GM20000 (cell line): ENCODE measurements at regions not wholly inside any gene's neighbourhood (a gene's known extent, or its start where the extent isn't known, plus 50 kb on each side); places are given as distances from the start of the nearest gene placed in this dataset.

Experiments
- DNase-seq: peaks from one replicate; pipeline ENCODE4 v3.0.0; 2012; ENCODE audit warnings: low spot score
- CTCF ChIP-seq: IDR thresholded peaks from 2 replicates; pipeline ENCODE4 v1.5.1; 2012; ENCODE audit warnings: mild to moderate bottlenecking, control low read depth; ENCODE audit errors: extremely low read depth, missing control alignments

DNA sequence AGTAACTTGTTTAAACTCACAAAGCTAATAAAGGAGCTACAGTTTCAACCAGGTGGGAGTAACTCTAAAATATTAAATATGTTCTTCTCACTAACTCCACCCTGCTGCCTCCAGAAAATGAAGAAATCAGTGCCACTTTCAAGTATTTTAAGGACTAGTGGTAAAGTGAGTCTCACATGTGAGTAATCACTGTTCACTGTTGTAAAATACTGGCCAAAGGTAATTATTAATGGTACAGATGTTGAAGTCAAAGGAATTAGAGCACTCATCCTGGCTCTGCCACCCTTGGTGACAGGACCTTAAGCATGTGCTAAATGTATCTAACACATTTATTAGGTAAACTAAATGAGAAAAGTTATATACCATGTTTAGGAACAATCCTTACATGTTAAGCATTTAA, 430.7 kb downstream of the BRINP1 start:
- DNase-seq, result no peak
- TF ChIP-seq CTCF, result no peak

DNA sequence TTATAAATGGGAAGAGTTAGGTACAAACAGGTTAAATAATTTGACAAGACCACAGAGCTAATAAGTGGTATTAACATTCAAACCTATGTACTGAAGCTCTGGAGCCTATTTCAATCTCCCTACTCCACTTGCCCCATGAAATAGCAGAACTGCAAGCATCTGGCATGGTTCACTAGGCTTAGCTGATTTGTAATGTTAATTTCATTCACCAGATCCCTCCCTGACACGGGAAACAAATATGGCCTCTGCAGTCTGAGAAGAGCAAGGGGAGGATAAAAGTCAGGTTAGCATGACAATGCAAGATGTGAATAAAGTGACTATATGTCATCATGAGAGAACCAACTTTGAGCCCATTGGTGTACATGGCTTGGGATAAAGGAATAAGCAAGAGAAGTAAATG, 428.8 kb downstream of the BRINP1 start:
- DNase-seq, result no peak
- no peak for TF ChIP-seq CTCF

DNA sequence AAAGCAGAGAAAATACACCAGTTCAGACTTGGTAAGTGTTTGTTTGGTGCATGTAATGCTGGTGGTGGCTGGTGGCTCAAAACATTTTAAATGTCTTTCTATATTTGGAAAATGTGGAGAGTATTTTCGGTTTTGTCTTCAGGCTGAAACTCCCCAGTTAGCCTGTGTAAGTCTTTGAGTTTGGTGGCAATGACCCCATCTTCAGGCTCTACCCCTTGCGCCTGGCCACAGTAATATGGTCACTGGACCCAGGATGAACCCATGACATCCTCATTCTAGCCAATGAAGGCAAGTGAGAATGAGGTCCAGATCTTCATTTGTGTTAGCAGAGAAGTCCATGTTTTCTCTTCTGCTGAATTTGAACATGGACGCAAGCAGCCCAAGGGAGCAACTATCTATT, 422.6 kb downstream of the BRINP1 start:
- no peak for TF ChIP-seq CTCF
- no peak for DNase-seq

- TF ChIP-seq CTCF, result no peak
- no peak for DNase-seq
Observed at GRCh38 chr9:118954857-118955256, 414.4 kb downstream of the BRINP1 start.

DNA sequence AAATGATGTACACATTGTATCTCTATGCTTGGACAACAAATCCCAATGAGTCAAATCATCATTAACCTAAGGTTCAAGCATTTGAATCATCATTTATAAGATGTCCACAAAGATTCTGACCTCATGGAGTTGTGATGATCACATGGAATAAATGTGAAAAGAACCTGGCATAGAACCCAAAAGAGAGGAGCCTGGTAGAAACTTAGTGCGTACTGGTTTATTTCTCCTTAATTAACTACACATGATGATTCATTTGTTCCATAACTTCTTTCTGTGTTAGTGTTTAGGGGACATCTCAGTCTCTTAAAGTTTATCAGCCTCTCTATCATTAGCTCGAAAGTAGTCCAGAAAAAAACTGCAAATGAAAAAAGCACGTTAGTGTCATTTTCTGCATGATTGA, 411.6 kb downstream of the BRINP1 start:
- no peak for DNase-seq
- no peak for TF ChIP-seq CTCF

DNA sequence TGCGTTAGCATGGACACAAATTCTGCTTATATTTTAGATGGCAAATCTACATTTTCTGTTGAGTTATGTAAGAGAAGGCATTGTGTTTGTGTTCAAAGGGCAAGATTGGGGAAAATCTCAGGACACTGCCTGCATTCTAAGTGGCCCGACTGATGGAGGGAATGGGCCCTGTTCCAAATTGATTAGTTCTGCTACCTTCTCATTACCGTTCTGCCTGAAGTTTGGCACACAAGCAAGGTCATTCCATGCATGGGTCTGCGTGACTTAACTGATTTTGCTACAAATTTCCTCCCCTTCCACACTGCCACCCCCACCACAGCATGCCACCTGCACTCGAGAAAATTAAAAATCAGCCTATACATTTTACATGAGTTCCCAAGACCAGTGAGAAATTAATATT, 409.9 kb downstream of the BRINP1 start:
- no peak for TF ChIP-seq CTCF
- no peak for DNase-seq

DNA sequence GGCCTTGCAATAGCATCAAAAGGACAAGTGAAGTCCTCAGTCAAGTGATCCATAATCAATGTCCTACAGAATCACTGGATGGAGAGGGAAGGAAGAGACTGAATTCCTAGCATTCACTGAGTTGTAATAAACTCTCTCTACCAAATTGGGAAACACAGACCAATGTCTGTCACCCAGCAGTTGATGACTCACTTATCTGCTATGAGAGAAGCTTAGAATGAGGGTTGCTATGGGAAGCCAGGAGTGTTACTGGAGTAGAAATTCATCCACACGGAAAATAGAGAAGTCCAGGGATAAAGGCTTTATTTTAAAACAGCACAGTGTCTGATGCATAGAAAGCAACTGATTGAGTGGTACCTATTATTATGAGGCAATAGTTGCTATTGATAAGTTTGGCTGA, 407.4 kb downstream of the BRINP1 start:
- TF ChIP-seq CTCF, result no peak
- no peak for DNase-seq

DNA sequence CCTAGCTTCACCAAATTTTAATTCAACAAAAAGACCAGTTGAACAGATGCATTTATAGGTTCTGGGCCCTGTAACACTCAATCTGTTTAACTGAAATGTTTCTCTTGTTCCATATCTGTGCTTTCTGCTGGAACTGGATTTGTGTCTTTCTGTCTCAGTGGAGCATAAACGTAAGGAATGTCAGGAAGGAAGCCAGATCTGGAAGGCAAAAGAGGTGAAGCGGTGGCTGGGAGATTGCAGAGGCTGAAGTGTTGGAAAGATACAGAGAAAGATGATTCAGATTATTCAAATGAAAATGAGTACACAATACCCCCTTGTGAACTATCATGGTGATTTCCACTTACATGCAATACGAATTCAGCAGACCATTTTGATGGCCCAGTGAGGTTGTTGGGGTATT, 406.8 kb downstream of the BRINP1 start:
- DNase-seq, result no peak
- no peak for TF ChIP-seq CTCF
